ENCODE measurements at regions not wholly inside any gene's neighbourhood (a gene's known extent, or its start where the extent isn't known, plus 50 kb on each side); places are given as distances from the start of the nearest gene placed in this dataset.
"Not testable (repeated sequence)": the region's sequence is repeated elsewhere in the genome, so short reads cannot be mapped to it uniquely, and the experiment has no call there.

DNA sequence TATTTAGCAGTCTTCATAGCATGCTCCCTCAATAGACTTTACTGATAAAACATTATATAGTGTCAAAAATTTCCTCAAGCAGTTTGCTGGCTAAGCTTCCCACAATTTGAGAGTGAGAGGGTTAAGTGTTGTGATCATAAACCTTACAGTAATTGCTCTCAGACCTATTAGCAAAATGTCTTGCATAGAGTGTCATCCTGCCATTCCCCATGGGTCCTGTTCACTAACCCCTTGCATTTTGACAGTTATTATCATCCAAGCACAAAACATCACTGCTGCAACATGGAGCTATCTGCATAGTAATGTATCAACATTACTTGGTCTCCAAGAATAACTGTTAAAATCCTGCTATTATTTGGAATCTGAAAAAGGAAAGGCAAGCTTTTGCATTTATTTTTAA lies 196.1 kb upstream of the GK2 start:
- DNase-seq (ENCODE audit: low read depth, low spot score): no peak
- Histone ChIP-seq H3K36me3 (ENCODE audit: insufficient read depth, insufficient read length, low read length) (no peaks in the 10 kb centered on the region), H3K9ac (ENCODE audit: insufficient read length, low read depth) (no peak overlapping the region), H3K27me3 (ENCODE audit: insufficient read depth, insufficient read length) (no peaks in the 10 kb centered on the region), H3K4me3 (ENCODE audit: insufficient read length, low read depth) (no peak overlapping the region), H3K9me3 (ENCODE audit: insufficient read depth, low read length) (no peaks in the 10 kb centered on the region), H3K4me1 (ENCODE audit: insufficient read depth, insufficient read length) (no peaks in the 10 kb centered on the region)
- TF ChIP-seq YY1 (IDR thresholded peaks at IDR 0.05; ENCODE audit: insufficient read depth, insufficient read length): no peak
- TF ChIP-seq SUZ12 (IDR thresholded peaks at IDR 0.05; ENCODE audit: extremely low read depth, insufficient read depth, insufficient read length): no peak
- TF ChIP-seq ZNF274 (IDR thresholded peaks at IDR 0.05; ENCODE audit: low read depth, low read length): no peak

DNA sequence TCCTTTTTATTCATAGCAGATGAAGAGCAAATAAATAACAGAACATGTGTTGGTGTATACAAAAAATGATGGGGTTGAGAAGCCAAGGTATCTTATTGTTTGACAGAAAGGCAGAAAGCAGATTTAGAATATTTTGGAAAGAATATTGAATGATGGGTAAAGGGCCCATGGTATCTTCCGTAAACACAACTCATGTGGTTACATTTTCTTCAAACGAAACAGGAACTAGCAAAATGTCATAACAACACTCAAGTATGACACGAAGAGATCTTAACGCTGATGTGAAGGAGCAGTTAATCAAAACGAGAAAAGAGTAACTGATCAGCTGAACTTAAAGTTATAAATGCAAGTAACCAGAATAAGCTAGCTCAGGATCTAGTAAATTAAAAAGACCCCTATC lies 195.7 kb upstream of the GK2 start:
- no peaks in the 10 kb centered on the region for H3K9me3 ChIP-seq (ENCODE audit: insufficient read depth, low read length)
- TF ChIP-seq SUZ12 (IDR thresholded peaks at IDR 0.05; ENCODE audit: extremely low read depth, insufficient read depth, insufficient read length) (no peak), ZNF274 (IDR thresholded peaks at IDR 0.05; ENCODE audit: low read depth, low read length) (no peak), YY1 (IDR thresholded peaks at IDR 0.05; ENCODE audit: insufficient read depth, insufficient read length) (no peak)
- no peak overlapping the region for H3K4me3 ChIP-seq (ENCODE audit: insufficient read length, low read depth)
- no peaks in the 10 kb centered on the region for H3K4me1 ChIP-seq (ENCODE audit: insufficient read depth, insufficient read length)
- no peak for DNase-seq (ENCODE audit: low read depth, low spot score)
- no peak overlapping the region for H3K9ac ChIP-seq (ENCODE audit: insufficient read length, low read depth)
- H3K27me3 ChIP-seq (ENCODE audit: insufficient read depth, insufficient read length): no peaks in the 10 kb centered on the region
- H3K36me3 ChIP-seq (ENCODE audit: insufficient read depth, insufficient read length, low read length): no peaks in the 10 kb centered on the region

- no peaks in the 10 kb centered on the region for H3K9me3 ChIP-seq (ENCODE audit: insufficient read depth, low read length)
- H3K36me3 ChIP-seq (ENCODE audit: insufficient read depth, insufficient read length, low read length): no peaks in the 10 kb centered on the region
- H3K4me1 ChIP-seq (ENCODE audit: insufficient read depth, insufficient read length): no peaks in the 10 kb centered on the region
- H3K4me3 ChIP-seq (ENCODE audit: insufficient read length, low read depth): no peak overlapping the region
- no peak overlapping the region for H3K9ac ChIP-seq (ENCODE audit: insufficient read length, low read depth)
- no peak for TF ChIP-seq ZNF274 (IDR thresholded peaks at IDR 0.05; ENCODE audit: low read depth, low read length)
- TF ChIP-seq YY1 (IDR thresholded peaks at IDR 0.05; ENCODE audit: insufficient read depth, insufficient read length): no peak
- no peak for TF ChIP-seq SUZ12 (IDR thresholded peaks at IDR 0.05; ENCODE audit: extremely low read depth, insufficient read depth, insufficient read length)
- DNase-seq (ENCODE audit: low read depth, low spot score): no peak
- no peaks in the 10 kb centered on the region for H3K27me3 ChIP-seq (ENCODE audit: insufficient read depth, insufficient read length)
These were observed 191.7 kb upstream of the GK2 start for GRCh38 chr4:79599691-79600090.

DNA sequence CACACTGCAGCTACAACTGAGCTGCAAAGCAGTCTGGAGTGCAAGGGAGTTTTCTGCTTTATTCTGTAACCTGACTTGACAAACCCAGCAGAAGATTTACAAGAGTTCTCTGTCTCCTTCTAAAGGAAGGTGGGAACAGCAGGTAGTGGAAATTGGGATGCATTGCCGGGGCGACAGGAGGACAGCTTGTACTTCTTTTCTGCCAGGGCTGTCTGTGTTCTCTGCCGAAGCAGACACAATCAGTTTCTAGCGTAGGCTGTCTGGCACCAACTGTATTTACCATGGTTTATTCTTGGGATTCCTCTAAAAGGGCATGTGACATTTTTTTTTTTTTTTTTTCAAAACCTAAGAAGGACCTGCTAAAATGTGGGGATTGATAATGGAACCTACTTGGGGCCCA lies 190.8 kb upstream of the GK2 start:
- Histone ChIP-seq H3K9ac (ENCODE audit: insufficient read length, low read depth) (no peak overlapping the region), H3K27me3 (ENCODE audit: insufficient read depth, insufficient read length) (no peaks in the 10 kb centered on the region), H3K9me3 (ENCODE audit: insufficient read depth, low read length) (no peaks in the 10 kb centered on the region), H3K4me3 (ENCODE audit: insufficient read length, low read depth) (no peak overlapping the region), H3K4me1 (ENCODE audit: insufficient read depth, insufficient read length) (no peaks in the 10 kb centered on the region), H3K36me3 (ENCODE audit: insufficient read depth, insufficient read length, low read length) (no peaks in the 10 kb centered on the region)
- DNase-seq (ENCODE audit: low read depth, low spot score): no peak
- TF ChIP-seq SUZ12 (IDR thresholded peaks at IDR 0.05; ENCODE audit: extremely low read depth, insufficient read depth, insufficient read length) (no peak), YY1 (IDR thresholded peaks at IDR 0.05; ENCODE audit: insufficient read depth, insufficient read length) (no peak), ZNF274 (IDR thresholded peaks at IDR 0.05; ENCODE audit: low read depth, low read length) (no peak)

GRCh38 chr4:79598214-79598613 lies 190.2 kb upstream of the GK2 start:
- H3K27me3 ChIP-seq (ENCODE audit: insufficient read depth, insufficient read length): no peaks in the 10 kb centered on the region
- no peaks in the 10 kb centered on the region for H3K4me1 ChIP-seq (ENCODE audit: insufficient read depth, insufficient read length)
- DNase-seq (ENCODE audit: low read depth, low spot score): no peak
- no peak overlapping the region for H3K9ac ChIP-seq (ENCODE audit: insufficient read length, low read depth)
- no peak overlapping the region for H3K4me3 ChIP-seq (ENCODE audit: insufficient read length, low read depth)
- no peak for TF ChIP-seq YY1 (IDR thresholded peaks at IDR 0.05; ENCODE audit: insufficient read depth, insufficient read length)
- TF ChIP-seq ZNF274 (IDR thresholded peaks at IDR 0.05; ENCODE audit: low read depth, low read length): no peak
- TF ChIP-seq SUZ12 (IDR thresholded peaks at IDR 0.05; ENCODE audit: extremely low read depth, insufficient read depth, insufficient read length): no peak
- no peaks in the 10 kb centered on the region for H3K36me3 ChIP-seq (ENCODE audit: insufficient read depth, insufficient read length, low read length)
- H3K9me3 ChIP-seq (ENCODE audit: insufficient read depth, low read length): no peaks in the 10 kb centered on the region

DNA sequence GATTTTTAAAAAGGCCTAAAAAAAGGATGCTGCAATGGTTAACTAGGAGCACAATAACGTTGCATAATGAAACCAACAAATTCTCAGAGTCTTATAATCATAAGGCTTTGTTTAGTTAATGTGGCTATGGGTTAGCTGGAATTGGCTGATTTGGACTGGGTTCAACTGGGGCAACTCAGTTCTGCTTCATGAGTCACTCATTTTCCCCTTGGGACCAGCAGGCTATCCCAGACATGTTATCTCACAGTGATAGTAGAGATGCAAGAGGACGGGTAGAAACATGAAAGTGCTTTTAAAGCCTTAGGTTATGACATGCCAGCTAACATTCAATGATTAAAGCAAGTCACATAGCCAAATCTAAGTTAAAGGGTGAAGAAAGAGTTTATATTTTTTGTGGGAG lies 189.2 kb upstream of the GK2 start:
- DNase-seq (ENCODE audit: low read depth, low spot score): no peak
- TF ChIP-seq ZNF274 (IDR thresholded peaks at IDR 0.05; ENCODE audit: low read depth, low read length) (no peak), SUZ12 (IDR thresholded peaks at IDR 0.05; ENCODE audit: extremely low read depth, insufficient read depth, insufficient read length) (no peak), YY1 (IDR thresholded peaks at IDR 0.05; ENCODE audit: insufficient read depth, insufficient read length) (no peak)
- Histone ChIP-seq H3K9me3 (ENCODE audit: insufficient read depth, low read length) (no peaks in the 10 kb centered on the region), H3K9ac (ENCODE audit: insufficient read length, low read depth) (no peak overlapping the region), H3K4me3 (ENCODE audit: insufficient read length, low read depth) (no peak overlapping the region), H3K4me1 (ENCODE audit: insufficient read depth, insufficient read length) (no peaks in the 10 kb centered on the region), H3K27me3 (ENCODE audit: insufficient read depth, insufficient read length) (no peaks in the 10 kb centered on the region), H3K36me3 (ENCODE audit: insufficient read depth, insufficient read length, low read length) (no peaks in the 10 kb centered on the region)

DNA sequence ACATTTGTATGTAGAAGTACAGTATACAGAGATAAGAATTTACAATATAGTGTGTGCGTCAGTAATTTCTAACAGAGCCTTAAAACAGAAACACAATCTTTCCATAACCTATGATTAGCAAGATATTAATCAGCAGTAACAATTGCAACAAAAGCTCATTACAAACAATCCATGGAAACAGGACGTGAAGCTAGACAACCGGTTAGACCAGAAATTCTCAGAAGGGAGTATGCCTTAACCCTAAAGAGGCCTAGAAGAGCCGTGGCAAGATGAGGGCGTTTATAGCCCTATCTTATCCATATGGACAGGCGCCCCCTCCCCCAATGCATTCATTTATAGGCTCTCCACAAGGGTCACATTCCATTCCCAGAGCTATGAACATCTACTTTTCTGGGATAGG lies 184.2 kb upstream of the GK2 start:
- not testable (repeated sequence) for H3K9me3 ChIP-seq (ENCODE audit: insufficient read depth, low read length); H3K4me1 ChIP-seq (ENCODE audit: insufficient read depth, insufficient read length); H3K36me3 ChIP-seq (ENCODE audit: insufficient read depth, insufficient read length, low read length); DNase-seq (ENCODE audit: low read depth, low spot score); H3K27me3 ChIP-seq (ENCODE audit: insufficient read depth, insufficient read length); H3K4me3 ChIP-seq (ENCODE audit: insufficient read length, low read depth); H3K9ac ChIP-seq (ENCODE audit: insufficient read length, low read depth)

- TF ChIP-seq YY1 (IDR thresholded peaks at IDR 0.05; ENCODE audit: insufficient read depth, insufficient read length): no peak
- TF ChIP-seq SUZ12 (IDR thresholded peaks at IDR 0.05; ENCODE audit: extremely low read depth, insufficient read depth, insufficient read length): no peak
- no peak for TF ChIP-seq ZNF274 (IDR thresholded peaks at IDR 0.05; ENCODE audit: low read depth, low read length)
- H3K4me1 ChIP-seq (ENCODE audit: insufficient read depth, insufficient read length): no peaks in the 10 kb centered on the region
- no peaks in the 10 kb centered on the region for H3K27me3 ChIP-seq (ENCODE audit: insufficient read depth, insufficient read length)
- no peak overlapping the region for H3K4me3 ChIP-seq (ENCODE audit: insufficient read length, low read depth)
- H3K9ac ChIP-seq (ENCODE audit: insufficient read length, low read depth): no peak overlapping the region
- H3K9me3 ChIP-seq (ENCODE audit: insufficient read depth, low read length): 0 out of 2 replicates have a peak, but pooled peaks cover 4% of the 10 kb centered on the region
- no peaks in the 10 kb centered on the region for H3K36me3 ChIP-seq (ENCODE audit: insufficient read depth, insufficient read length, low read length)
- no peak for DNase-seq (ENCODE audit: low read depth, low spot score)
These were observed 180.7 kb upstream of the GK2 start for GRCh38 chr4:79588679-79589078.

DNA sequence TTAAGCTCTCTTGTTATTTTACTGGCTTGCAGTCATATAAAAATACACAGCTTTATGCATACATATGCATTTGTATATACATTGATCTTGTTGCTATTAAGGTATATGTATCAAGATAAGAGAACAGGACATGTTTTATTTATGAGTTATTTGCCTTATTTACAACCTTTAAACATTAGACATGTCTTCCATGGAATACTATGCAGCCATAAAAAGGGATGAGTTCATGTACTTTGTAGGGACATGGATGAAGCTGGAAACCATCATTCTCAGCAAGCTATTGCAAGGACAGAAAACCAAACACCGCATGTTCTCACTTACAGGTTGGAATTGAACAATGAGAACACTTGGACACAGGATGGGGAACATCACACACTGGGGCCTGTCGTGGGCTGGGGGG lies 179.2 kb upstream of the GK2 start:
- H3K9ac ChIP-seq (ENCODE audit: insufficient read length, low read depth); H3K4me3 ChIP-seq (ENCODE audit: insufficient read length, low read depth); DNase-seq (ENCODE audit: low read depth, low spot score); H3K9me3 ChIP-seq (ENCODE audit: insufficient read depth, low read length); H3K27me3 ChIP-seq (ENCODE audit: insufficient read depth, insufficient read length); H3K4me1 ChIP-seq (ENCODE audit: insufficient read depth, insufficient read length); H3K36me3 ChIP-seq (ENCODE audit: insufficient read depth, insufficient read length, low read length): not testable (repeated sequence)
